B cell (primary cell): ENCODE measurements at regions not wholly inside any gene's neighbourhood (a gene's known extent, or its start where the extent isn't known, plus 50 kb on each side); places are given as distances from the start of the nearest gene placed in this dataset.

Source experiments
- EZH2 ChIP-seq: IDR thresholded peaks from 2 replicates; pipeline ENCODE4 v1.6.1; 2012; ENCODE audit warnings: borderline replicate concordance, low read depth, mild to moderate bottlenecking, moderate library complexity, low read length; ENCODE audit not compliant: insufficient read depth, poor library complexity, severe bottlenecking
- TF ChIP-seq, protein P1 (sequence below): fragments of 200-600 bp; IDR thresholded peaks from one replicate; pipeline ENCODE4 v1.8.0; 2022; ENCODE audit warnings: antibody characterized with exemption, mild to moderate bottlenecking

DNA sequence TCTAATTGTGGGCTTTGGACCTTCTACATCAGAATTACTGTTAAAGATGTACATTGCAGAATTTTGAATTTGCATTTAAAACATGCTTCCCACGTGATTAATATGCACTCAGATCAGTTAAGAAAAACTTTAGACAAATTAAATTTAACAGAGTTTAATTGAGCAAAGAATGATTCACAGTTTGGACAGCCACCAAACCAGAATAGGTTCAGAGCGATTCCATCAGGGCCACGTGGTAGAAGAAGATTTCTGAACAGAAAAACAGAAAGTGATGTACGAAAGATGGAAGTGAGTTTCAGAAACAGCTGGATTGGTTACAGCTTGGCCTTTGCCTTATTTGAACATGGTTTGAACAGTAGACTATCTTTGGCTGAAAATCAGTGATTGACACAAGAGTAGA lies 704.2 kb upstream of the MAP3K7 start:
- TF ChIP-seq, protein P1, sequence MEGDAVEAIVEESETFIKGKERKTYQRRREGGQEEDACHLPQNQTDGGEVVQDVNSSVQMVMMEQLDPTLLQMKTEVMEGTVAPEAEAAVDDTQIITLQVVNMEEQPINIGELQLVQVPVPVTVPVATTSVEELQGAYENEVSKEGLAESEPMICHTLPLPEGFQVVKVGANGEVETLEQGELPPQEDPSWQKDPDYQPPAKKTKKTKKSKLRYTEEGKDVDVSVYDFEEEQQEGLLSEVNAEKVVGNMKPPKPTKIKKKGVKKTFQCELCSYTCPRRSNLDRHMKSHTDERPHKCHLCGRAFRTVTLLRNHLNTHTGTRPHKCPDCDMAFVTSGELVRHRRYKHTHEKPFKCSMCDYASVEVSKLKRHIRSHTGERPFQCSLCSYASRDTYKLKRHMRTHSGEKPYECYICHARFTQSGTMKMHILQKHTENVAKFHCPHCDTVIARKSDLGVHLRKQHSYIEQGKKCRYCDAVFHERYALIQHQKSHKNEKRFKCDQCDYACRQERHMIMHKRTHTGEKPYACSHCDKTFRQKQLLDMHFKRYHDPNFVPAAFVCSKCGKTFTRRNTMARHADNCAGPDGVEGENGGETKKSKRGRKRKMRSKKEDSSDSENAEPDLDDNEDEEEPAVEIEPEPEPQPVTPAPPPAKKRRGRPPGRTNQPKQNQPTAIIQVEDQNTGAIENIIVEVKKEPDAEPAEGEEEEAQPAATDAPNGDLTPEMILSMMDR: no peak
- no peak for TF ChIP-seq EZH2
